Right renal pelvis (tissue), 4 donors: ENCODE measurements at regions not wholly inside any gene's neighbourhood (a gene's known extent, or its start where the extent isn't known, plus 50 kb on each side); places are given as distances from the start of the nearest gene placed in this dataset.

Experiments
- DNase-seq, 4 donors: peaks; one replicate each; pipeline ENCODE4 v3.0.0-alpha.2; 2013; ENCODE audit warnings: low read depth in 4 of 4, low spot score in 3 of 4, missing footprints in 1 of 4

- DNase-seq, result no peak
Observed at GRCh38 chr10:57249615-57250281, 888.7 kb upstream of the ZWINT start.

- DNase-seq, result no peak
Observed at GRCh38 chr10:57247271-57247670, 886.2 kb upstream of the ZWINT start.

GRCh38 chr10:57225920-57226319, 864.9 kb upstream of the ZWINT start:
- DNase-seq, result no peak

GRCh38 chr10:57224811-57225210, 863.8 kb upstream of the ZWINT start:
- DNase-seq, result no peak

- no peak for DNase-seq
Observed at GRCh38 chr10:57222603-57223002, 861.5 kb upstream of the ZWINT start.

GRCh38 chr10:57222129-57222528, 861.1 kb upstream of the ZWINT start:
- no peak for DNase-seq

- no peak for DNase-seq
Observed at GRCh38 chr10:57221674-57222073, 860.6 kb upstream of the ZWINT start.

- no peak for DNase-seq
Observed at GRCh38 chr10:57218382-57218781, 857.3 kb upstream of the ZWINT start.

- no peak for DNase-seq
Observed at GRCh38 chr10:57202356-57202755, 841.3 kb upstream of the ZWINT start.

GRCh38 chr10:57188846-57189245, 827.8 kb upstream of the ZWINT start:
- DNase-seq, result no peak

GRCh38 chr10:57186201-57186600, 825.1 kb upstream of the ZWINT start:
- peak in 1 of 4 donors; percentile 19 for DNase-seq

GRCh38 chr10:57169597-57169996, 808.5 kb upstream of the ZWINT start:
- DNase-seq, result no peak

- no peak for DNase-seq
Observed at GRCh38 chr10:57168611-57169240, 807.7 kb upstream of the ZWINT start.

GRCh38 chr10:57165671-57166070, 804.6 kb upstream of the ZWINT start:
- no peak for DNase-seq

- DNase-seq, result no peak
Observed at GRCh38 chr10:57162231-57162630, 801.2 kb upstream of the ZWINT start.

- no peak for DNase-seq
Observed at GRCh38 chr10:57161157-57161556, 800.1 kb upstream of the ZWINT start.

GRCh38 chr10:57145548-57145947, 784.5 kb upstream of the ZWINT start:
- no peak for DNase-seq

- DNase-seq, result no peak
Observed at GRCh38 chr10:57142925-57143576, 782.0 kb upstream of the ZWINT start.

GRCh38 chr10:57141708-57142107, 780.6 kb upstream of the ZWINT start:
- DNase-seq, result no peak

- DNase-seq, result no peak
Observed at GRCh38 chr10:57119684-57120083, 758.6 kb upstream of the ZWINT start.

- no peak for DNase-seq
Observed at GRCh38 chr10:57113545-57113944, 752.5 kb upstream of the ZWINT start.

GRCh38 chr10:57102236-57102635, 741.2 kb upstream of the ZWINT start:
- DNase-seq, result no peak
